Adrenal gland (tissue), 9 donors: ENCODE measurements at regions not wholly inside any gene's neighbourhood (a gene's known extent, or its start where the extent isn't known, plus 50 kb on each side); places are given as distances from the start of the nearest gene placed in this dataset.

Experiments
- DNase-seq, 7 donors: peaks; one replicate each; pipeline ENCODE4 v3.0.0-alpha.2; 2019 to 2020
- H3K27ac ChIP-seq, 5 donors: fragments of 200-600 bp; sonication (generic) in 4 of 5; 1 replicate in 3 of 5; 2 replicates in 2 of 5; pipeline versions ENCODE4 v1.5.1 to v1.8.0; 2016 to 2020; ENCODE audit warnings: mild to moderate bottlenecking in 1 of 5
- H3K27me3 ChIP-seq: fragments of 200-600 bp; 2 replicates; pipeline ENCODE4 v1.8.0; 2021
- H3K36me3 ChIP-seq, 2 donors: fragments of 200-600 bp; replicated peaks in 1 of 2; 1 replicate in 1 of 2; 2 replicates in 1 of 2; pipeline versions ENCODE4 v1.5.1 to v1.8.0; 2018 to 2022
- H3K4me1 ChIP-seq, 2 donors: fragments of 200-600 bp; replicated peaks in 1 of 2; 1 replicate in 1 of 2; 2 replicates in 1 of 2; pipeline versions ENCODE4 v1.5.1 to v1.8.0; 2018 to 2021
- H3K4me3 ChIP-seq, 4 donors: fragments of 200-600 bp; sonication (generic) in 3 of 4; one replicate each; pipeline ENCODE4 v1.5.1; 2016 to 2018
- H3K9me3 ChIP-seq, 3 donors: fragments of 200-600 bp; sonication (generic) in 1 of 3; replicated peaks in 1 of 3; 1 replicate in 2 of 3; 2 replicates in 1 of 3; pipeline versions ENCODE4 v1.5.1 to v1.8.0; 2016 to 2021
- POLR2A ChIP-seq, 2 donors: fragments of 450-650 bp; IDR thresholded peaks; one replicate each; pipeline ENCODE4 v1.6.1; 2017; ENCODE audit warnings: antibody characterized with exemption in 2 of 2, mild to moderate bottlenecking in 2 of 2, moderate library complexity in 1 of 2
- WGBS, 4 donors: extraction: QIAGEN DNeasy Blood & Tissue Kit in 2 of 4; methylation state at CpG; one replicate each; pipeline versions ENCODE4 v1.1.5 to v1.1.7; 2013 to 2017; 5-methylcytosine and 5-hydroxymethylcytosine counted together
- intact Hi-C, 2 donors: fragments of 100-400 bp; cut with DNase I; formaldehyde crosslinking; loops; one replicate each; pipeline versions ENCODE4 v1.14.1 to v1.15.0; 2022 to 2023
- TF ChIP-seq, protein P1 (sequence below), 6 experiments: fragments of 450-650 bp in 4 of 6; fragments of 200-600 bp in 2 of 6; sonication (generic) in 1 of 6; IDR thresholded peaks; 1 replicate in 5 of 6; 2 replicates in 1 of 6; pipeline versions ENCODE4 v1.5.1 to v1.8.0; 2016 to 2021; ENCODE audit warnings: antibody characterized with exemption in 6 of 6, mild to moderate bottlenecking in 2 of 6, moderate library complexity in 1 of 6
- donor health status: healthy with polysubstance abuse.
- donor health status: Bipolar disorder and iron deficiency.
- donor health status: DM: yes; HTN: yes; CAD: no.
- donor health status: DM: no; HTN: no; CAD: no.
- donor health status: DM: no; HTN: no; CAD: no.

DNA sequence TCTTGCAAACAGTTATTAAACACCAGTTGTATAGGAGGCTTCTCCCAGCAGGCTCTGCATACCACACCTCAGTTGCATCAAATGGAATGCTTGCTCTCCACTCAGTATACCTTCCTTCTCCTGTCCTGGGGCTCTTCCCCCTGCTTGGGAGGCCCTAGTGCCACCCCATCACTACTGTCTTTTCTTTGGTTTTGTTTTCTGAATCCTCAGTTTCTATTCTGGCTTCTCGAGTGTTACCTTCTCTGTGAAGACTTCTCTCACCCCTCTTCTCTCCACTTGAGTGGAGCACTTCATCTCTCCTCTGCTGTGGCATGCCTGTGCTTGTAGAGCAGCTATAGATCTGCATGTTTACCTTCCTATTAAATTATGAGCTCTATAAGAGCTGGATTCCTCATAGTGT is 75.7 kb upstream of the TPRG1 start:
- no peak overlapping the region for H3K27ac ChIP-seq
- H3K4me1 ChIP-seq, result no peaks in the 10 kb centered on the region
- DNase-seq, result no peak
- intact Hi-C loops, result no loop called here
- no peaks in the 10 kb centered on the region for H3K9me3 ChIP-seq
- WGBS, 4 donors, result 88 to 98% (median 94%) methylated on average over 1 of the region's 1 CpG
- H3K36me3 ChIP-seq, result no peaks in the 10 kb centered on the region
- no peak overlapping the region for H3K4me3 ChIP-seq
- no peak for TF ChIP-seq POLR2A (IDR thresholded peaks at IDR 0.05)
- TF ChIP-seq, protein P1, sequence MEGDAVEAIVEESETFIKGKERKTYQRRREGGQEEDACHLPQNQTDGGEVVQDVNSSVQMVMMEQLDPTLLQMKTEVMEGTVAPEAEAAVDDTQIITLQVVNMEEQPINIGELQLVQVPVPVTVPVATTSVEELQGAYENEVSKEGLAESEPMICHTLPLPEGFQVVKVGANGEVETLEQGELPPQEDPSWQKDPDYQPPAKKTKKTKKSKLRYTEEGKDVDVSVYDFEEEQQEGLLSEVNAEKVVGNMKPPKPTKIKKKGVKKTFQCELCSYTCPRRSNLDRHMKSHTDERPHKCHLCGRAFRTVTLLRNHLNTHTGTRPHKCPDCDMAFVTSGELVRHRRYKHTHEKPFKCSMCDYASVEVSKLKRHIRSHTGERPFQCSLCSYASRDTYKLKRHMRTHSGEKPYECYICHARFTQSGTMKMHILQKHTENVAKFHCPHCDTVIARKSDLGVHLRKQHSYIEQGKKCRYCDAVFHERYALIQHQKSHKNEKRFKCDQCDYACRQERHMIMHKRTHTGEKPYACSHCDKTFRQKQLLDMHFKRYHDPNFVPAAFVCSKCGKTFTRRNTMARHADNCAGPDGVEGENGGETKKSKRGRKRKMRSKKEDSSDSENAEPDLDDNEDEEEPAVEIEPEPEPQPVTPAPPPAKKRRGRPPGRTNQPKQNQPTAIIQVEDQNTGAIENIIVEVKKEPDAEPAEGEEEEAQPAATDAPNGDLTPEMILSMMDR (IDR thresholded peaks at IDR 0.05), result no peak
- no peaks in the 10 kb centered on the region for H3K27me3 ChIP-seq

DNA sequence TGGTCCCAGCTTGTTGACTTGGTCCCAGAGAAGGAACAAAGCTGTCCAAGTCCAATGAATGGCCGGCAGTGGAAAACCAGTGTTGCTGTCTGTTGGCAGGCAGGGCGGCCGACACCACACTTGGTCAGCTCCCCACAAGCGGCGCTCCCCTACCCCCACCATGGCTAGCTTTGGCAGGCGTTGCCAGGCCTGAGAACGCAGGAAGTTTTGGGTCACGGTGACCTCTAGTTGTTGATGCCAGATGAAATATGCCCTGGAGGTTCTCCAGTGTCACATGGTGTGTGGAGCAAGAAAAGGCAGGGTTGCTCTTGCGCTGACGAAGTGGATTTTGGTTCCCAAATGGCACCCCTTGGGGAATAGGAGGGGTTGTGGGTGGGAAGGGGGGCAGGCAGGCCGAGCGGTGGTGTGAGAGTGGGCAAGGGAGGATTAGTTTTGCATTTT is 72.7 kb upstream of the TPRG1 start:
- DNase-seq, result peak in 6 of 7 donors; percentile 8 to 77 (median 55)
- no peaks in the 10 kb centered on the region for H3K4me1 ChIP-seq
- WGBS, 4 donors, result 79 to 91% (median 86%) methylated on average over 7 to 12 of the region's 12 CpGs
- no peaks in the 10 kb centered on the region for H3K9me3 ChIP-seq
- peak overlapping the region in 2 of 5 donors; percentile 13 to 81 for H3K27ac ChIP-seq
- H3K27me3 ChIP-seq, result no peaks in the 10 kb centered on the region
- intact Hi-C loops, result no loop called here
- H3K4me3 ChIP-seq, result no peak overlapping the region
- H3K36me3 ChIP-seq, result no peaks in the 10 kb centered on the region
- TF ChIP-seq POLR2A (IDR thresholded peaks at IDR 0.05), result no peak
- TF ChIP-seq, protein P1 (IDR thresholded peaks at IDR 0.05), result no peak

DNA sequence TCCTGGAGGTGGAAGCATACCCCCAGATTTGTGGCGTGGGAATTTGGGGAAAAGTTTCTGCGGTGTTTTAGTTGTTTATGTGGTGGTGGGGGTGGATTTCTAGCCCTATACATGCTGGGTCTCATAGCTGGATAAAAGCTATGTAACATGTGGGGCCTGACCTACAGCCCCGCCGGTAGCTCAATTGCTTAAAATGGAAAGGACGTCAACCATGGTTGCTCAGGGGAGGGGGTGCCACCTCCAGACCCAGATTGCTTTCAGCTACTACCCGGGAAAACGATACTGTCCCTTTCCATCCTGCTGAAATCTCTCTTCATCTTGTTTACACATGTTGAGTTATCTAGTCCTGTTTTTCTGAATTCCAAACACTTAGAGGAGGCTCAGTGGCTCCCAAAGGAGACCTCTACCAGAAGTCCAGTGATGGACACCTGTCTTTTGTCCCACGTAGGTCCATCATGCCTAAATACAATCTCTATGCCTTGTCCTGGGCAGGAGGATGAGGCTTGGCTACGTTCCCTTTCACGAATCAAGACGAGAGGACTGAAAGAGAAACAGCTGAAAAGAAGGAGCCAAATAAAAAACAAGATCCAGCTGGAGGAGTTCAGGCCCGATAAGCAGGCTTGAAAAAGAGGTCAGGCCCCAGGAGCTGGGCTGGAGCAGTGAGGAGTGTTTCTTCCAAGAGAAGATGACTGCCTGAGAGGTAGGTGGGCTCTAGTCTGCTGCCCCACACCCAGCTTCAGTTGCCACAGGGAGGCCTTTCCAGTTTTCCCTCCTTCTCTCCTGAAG is 72.1 kb upstream of the TPRG1 start:
- TF ChIP-seq POLR2A (IDR thresholded peaks at IDR 0.05), result no peak
- TF ChIP-seq, protein P1 (IDR thresholded peaks at IDR 0.05), result no peak
- 68 to 84% (median 74%) methylated on average over 12 of the region's 12 CpGs for WGBS, 4 donors
- DNase-seq, result peak in 4 of 7 donors; percentile 1 to 22 (median 16)
- no peaks in the 10 kb centered on the region for H3K36me3 ChIP-seq
- H3K4me3 ChIP-seq, result no peak overlapping the region
- intact Hi-C loops, result no loop called here
- no peaks in the 10 kb centered on the region for H3K27me3 ChIP-seq
- H3K4me1 ChIP-seq, result no peaks in the 10 kb centered on the region
- H3K27ac ChIP-seq, result peak overlapping the region in 2 of 5 donors; percentile 13 to 81
- H3K9me3 ChIP-seq, result no peaks in the 10 kb centered on the region

DNA sequence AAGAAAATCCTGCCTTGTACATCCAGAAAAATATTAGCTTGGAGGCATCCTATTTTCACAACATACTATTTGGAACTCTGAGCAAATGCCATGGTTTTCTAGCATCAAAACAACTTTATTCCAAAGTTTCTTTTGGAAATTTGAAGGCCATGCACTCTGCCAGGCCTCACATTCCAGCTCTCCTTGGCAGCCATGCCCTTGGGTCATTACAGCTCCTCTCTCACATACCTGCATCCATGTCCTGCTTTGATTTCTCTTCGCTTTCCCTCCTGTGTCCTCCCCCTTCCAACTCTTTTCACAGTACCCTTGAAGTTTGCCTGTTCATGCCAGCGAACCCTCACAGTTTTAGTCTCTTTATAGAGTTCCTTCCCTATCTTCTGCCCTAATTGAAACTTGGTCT is 70.9 kb upstream of the TPRG1 start:
- WGBS, 4 donors, result 93 to 97% (median 95%) methylated on average over 2 of the region's 2 CpGs
- H3K36me3 ChIP-seq, result no peaks in the 10 kb centered on the region
- H3K4me3 ChIP-seq, result no peak overlapping the region
- H3K27ac ChIP-seq, result no peak overlapping the region
- H3K4me1 ChIP-seq, result no peaks in the 10 kb centered on the region
- no peaks in the 10 kb centered on the region for H3K9me3 ChIP-seq
- DNase-seq, result no peak
- TF ChIP-seq, protein P1 (IDR thresholded peaks at IDR 0.05), result no peak
- TF ChIP-seq POLR2A (IDR thresholded peaks at IDR 0.05), result no peak
- no peaks in the 10 kb centered on the region for H3K27me3 ChIP-seq
- intact Hi-C loops, result no loop called here
